IPS-15b (cell line): ENCODE measurements at regions not wholly inside any gene's neighbourhood (a gene's known extent, or its start where the extent isn't known, plus 50 kb on each side); places are given as distances from the start of the nearest gene placed in this dataset.

ENCODE experiments used
- H3K27me3 ChIP-seq: one replicate; pipeline ENCODE4 v1.6.1; 2013; ENCODE audit warnings: low read length; ENCODE audit not compliant: control insufficient read depth, insufficient read depth
- H3K36me3 ChIP-seq: one replicate; pipeline ENCODE4 v1.6.1; 2013; ENCODE audit warnings: low read length; ENCODE audit not compliant: control insufficient read depth, insufficient read depth
- H3K4me1 ChIP-seq: one replicate; pipeline ENCODE4 v1.6.1; 2013; ENCODE audit warnings: mild to moderate bottlenecking, low read length; ENCODE audit not compliant: control insufficient read depth, insufficient read depth
- H3K4me3 ChIP-seq: one replicate; pipeline ENCODE4 v1.5.1; 2013; ENCODE audit warnings: low read depth, low read length
- H3K9ac ChIP-seq: one replicate; pipeline ENCODE4 v1.6.1; 2013; ENCODE audit warnings: low read depth, mild to moderate bottlenecking, low read length
- H3K9me3 ChIP-seq: one replicate; pipeline ENCODE4 v1.6.1; 2013; ENCODE audit warnings: mild to moderate bottlenecking, low read length; ENCODE audit not compliant: control insufficient read depth, insufficient read depth

DNA sequence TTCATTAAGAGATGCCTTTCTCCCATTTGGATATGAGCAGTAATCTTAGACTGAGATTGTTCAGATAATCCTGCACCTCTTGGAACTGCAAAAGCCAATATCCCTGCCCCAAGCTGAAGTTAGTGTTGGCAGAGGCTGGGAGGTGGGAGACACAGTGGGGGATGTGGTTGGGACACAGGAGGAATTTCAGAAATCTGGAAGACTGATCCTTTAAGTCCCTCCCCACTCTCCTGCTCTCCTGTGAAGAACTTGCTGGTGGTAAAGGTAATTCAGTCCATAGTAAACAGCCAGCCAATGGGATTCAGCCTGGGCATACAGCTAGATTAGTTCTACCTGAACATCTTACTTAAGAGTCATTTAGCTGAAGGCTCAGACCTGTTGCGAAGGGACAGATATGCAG, 50.0 kb upstream of the TMEM178A start:
- Histone ChIP-seq H3K9ac (no peak overlapping the region), H3K4me1 (no peaks in the 10 kb centered on the region), H3K36me3 (no peaks in the 10 kb centered on the region), H3K4me3 (no peak overlapping the region), H3K9me3 (no peaks in the 10 kb centered on the region), H3K27me3 (no peaks in the 10 kb centered on the region)
